Keratinocyte (primary cell): ENCODE measurements at regions not wholly inside any gene's neighbourhood (a gene's known extent, or its start where the extent isn't known, plus 50 kb on each side); places are given as distances from the start of the nearest gene placed in this dataset.

Experiments used
- EZH2 ChIP-seq: IDR thresholded peaks from one replicate; pipeline ENCODE4 v1.6.1; 2012; ENCODE audit warnings: inconsistent platforms, mild to moderate bottlenecking, low read length, moderate library complexity
- TF ChIP-seq, protein P1 (sequence below), 3 experiments: IDR thresholded peaks in 1 of 3; conservative IDR thresholded peaks in 1 of 3; optimal IDR thresholded peaks in 1 of 3; 2 replicates in 2 of 3; 3 replicates in 1 of 3; pipeline versions ENCODE3 to v1.5.1; 2011; ENCODE audit warnings: low read length in 3 of 3, mild to moderate bottlenecking in 3 of 3, moderate library complexity in 2 of 3, control low read depth in 1 of 3, inconsistent platforms in 1 of 3; ENCODE audit not compliant: insufficient read depth in 2 of 3; ENCODE audit errors: extremely low read depth in 1 of 3

DNA sequence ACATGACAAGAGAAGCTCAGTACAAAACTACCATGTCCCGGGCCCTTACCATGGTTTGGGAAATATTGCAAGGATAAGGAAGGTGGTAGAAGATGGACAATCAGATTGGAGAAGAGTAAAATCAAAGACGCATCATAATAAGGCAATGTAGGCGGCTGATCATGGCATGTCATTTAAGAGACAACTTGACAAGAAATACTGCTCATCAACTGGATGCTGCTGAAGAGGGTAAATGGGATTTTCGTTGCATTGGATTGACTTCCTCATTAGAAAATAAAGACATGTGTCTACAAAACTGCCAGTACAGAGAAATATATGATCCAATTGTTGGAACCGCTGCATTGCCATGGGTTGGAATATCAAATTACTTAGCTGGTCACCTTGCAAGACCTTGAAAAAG is 238.3 kb upstream of the NCKAP5 start:
- TF ChIP-seq, protein P1, sequence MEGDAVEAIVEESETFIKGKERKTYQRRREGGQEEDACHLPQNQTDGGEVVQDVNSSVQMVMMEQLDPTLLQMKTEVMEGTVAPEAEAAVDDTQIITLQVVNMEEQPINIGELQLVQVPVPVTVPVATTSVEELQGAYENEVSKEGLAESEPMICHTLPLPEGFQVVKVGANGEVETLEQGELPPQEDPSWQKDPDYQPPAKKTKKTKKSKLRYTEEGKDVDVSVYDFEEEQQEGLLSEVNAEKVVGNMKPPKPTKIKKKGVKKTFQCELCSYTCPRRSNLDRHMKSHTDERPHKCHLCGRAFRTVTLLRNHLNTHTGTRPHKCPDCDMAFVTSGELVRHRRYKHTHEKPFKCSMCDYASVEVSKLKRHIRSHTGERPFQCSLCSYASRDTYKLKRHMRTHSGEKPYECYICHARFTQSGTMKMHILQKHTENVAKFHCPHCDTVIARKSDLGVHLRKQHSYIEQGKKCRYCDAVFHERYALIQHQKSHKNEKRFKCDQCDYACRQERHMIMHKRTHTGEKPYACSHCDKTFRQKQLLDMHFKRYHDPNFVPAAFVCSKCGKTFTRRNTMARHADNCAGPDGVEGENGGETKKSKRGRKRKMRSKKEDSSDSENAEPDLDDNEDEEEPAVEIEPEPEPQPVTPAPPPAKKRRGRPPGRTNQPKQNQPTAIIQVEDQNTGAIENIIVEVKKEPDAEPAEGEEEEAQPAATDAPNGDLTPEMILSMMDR (optimal IDR thresholded peaks at IDR 0.05 in 1 of 3, IDR thresholded peaks at IDR 0.05 in 1 of 3, conservative IDR thresholded peaks at IDR 0.05 in 1 of 3; ENCODE audit: extremely low read depth in 1 of 3, insufficient read depth in 2 of 3, low read length in 3 of 3) = no peak
- TF ChIP-seq EZH2 = no peak
